K562 (cell line): ENCODE measurements at regions not wholly inside any gene's neighbourhood (a gene's known extent, or its start where the extent isn't known, plus 50 kb on each side); places are given as distances from the start of the nearest gene placed in this dataset.

Experiments used
- ATAC-seq: fragments of 200-7000 bp; cut with Tn5 transposase; 3 replicates; pipeline ENCODE4 v1.9.1; 2020; ENCODE audit warnings: moderate library complexity
- BruUV-seq: library from RNA; stranded (reverse); fragments of 400-500 nt; replicated peaks from 2 replicates; lab custom pipeline; 2021; lab: Mats Ljungman, UMichigan
- CTCF ChIA-PET: fragments of 300-600 bp; formaldehyde crosslinking; extraction: SDS; loops from one replicate; lab custom pipeline; 2021; ENCODE audit warnings: low intra/inter-chr PET ratio; lab: Yijun Ruan, JAX
- POLR2A ChIA-PET: fragments of 300-600, 350-650 bp; sonication (Branson Sonifier 250); formaldehyde crosslinking; extraction: SDS; loops from one replicate; lab custom pipeline; 2021; ENCODE audit warnings: antibody characterized with exemption, inconsistent platforms; lab: Yijun Ruan, JAX
- DNase-seq, 4 experiments: peaks; one replicate each; pipeline versions ENCODE4 v3.0.0 to v3.0.0-alpha.2; 2011 to 2018; ENCODE audit warnings: low spot score in 3 of 4, mixed read lengths in 3 of 4; ENCODE audit errors: extremely low read depth in 1 of 4
- FAIRE-seq: peaks from 2 replicates; lab custom pipeline; 2011; peaks lifted over from hg19 to GRCh38; lab: Jason Lieb, UNC
- H2AFZ ChIP-seq: 2 replicates; pipeline ENCODE4 v1.6.0; 2011; ENCODE audit warnings: low read depth, low read length, control low read depth, inconsistent platforms
- H3K27ac ChIP-seq: fragments of 200-600 bp; 3 replicates; pipeline ENCODE4 v1.8.0; 2011; ENCODE audit warnings: low read depth, mild to moderate bottlenecking, control low read depth, inconsistent platforms, low read length, moderate library complexity, mixed read lengths; ENCODE audit errors: extremely low read depth
- H3K27me3 ChIP-seq, 2 experiments: fragments of 300-600 bp in 1 of 2; 2 replicates in 1 of 2; 3 replicates in 1 of 2; pipeline versions ENCODE4 v1.6.0 to v1.8.0; 2011; ENCODE audit warnings: inconsistent platforms in 2 of 2, low read length in 2 of 2, mild to moderate bottlenecking in 1 of 2, mixed read lengths in 1 of 2, moderate library complexity in 1 of 2; ENCODE audit not compliant: control insufficient read depth in 2 of 2, insufficient read depth in 2 of 2
- H3K36me3 ChIP-seq: fragments of 300-600 bp; 3 replicates; pipeline ENCODE4 v1.8.0; 2011; ENCODE audit warnings: mild to moderate bottlenecking, low read length, inconsistent platforms; ENCODE audit not compliant: control insufficient read depth, insufficient read depth
- H3K4me1 ChIP-seq, 2 experiments: fragments of 200-600 bp in 1 of 2; replicated peaks in 1 of 2; 2 replicates in 1 of 2; 3 replicates in 1 of 2; pipeline versions ENCODE4 v1.5.1 to v1.8.0; 2011; ENCODE audit warnings: inconsistent platforms in 2 of 2, low read length in 2 of 2, mild to moderate bottlenecking in 1 of 2, mixed read lengths in 1 of 2, moderate library complexity in 1 of 2; ENCODE audit not compliant: control insufficient read depth in 2 of 2, insufficient read depth in 2 of 2
- H3K4me2 ChIP-seq: 2 replicates; pipeline ENCODE4 v1.6.1; 2011; ENCODE audit warnings: low read length, control low read depth, inconsistent platforms, mixed read lengths; ENCODE audit not compliant: insufficient read depth
- H3K4me3 ChIP-seq: fragments of 200-600 bp; sonication (generic), shearing (Covaris generic); 2 replicates; pipeline ENCODE4 v1.5.1; 2016; ENCODE audit warnings: control low read depth, inconsistent platforms
- H3K79me2 ChIP-seq: fragments of 200-600 bp; 3 replicates; pipeline ENCODE4 v1.8.0; 2011; ENCODE audit warnings: low read length, inconsistent platforms; ENCODE audit not compliant: control insufficient read depth, insufficient read depth
- H3K9ac ChIP-seq, 2 experiments: 2 replicates each; pipeline versions ENCODE4 v1.6.0 to v1.6.1; 2011; ENCODE audit warnings: low read depth in 2 of 2, low read length in 2 of 2, control low read depth in 1 of 2, inconsistent platforms in 1 of 2, mild to moderate bottlenecking in 1 of 2, mixed read lengths in 1 of 2; ENCODE audit not compliant: insufficient read depth in 1 of 2
- H3K9me1 ChIP-seq: one replicate; pipeline ENCODE4 v1.6.0; 2011; ENCODE audit warnings: inconsistent platforms, mild to moderate bottlenecking, low read length, moderate library complexity; ENCODE audit not compliant: control insufficient read depth, insufficient read depth
- H3K9me3 ChIP-seq: replicated peaks from 2 replicates; pipeline ENCODE4 v1.5.1; 2011; ENCODE audit warnings: low read depth, low read length, inconsistent platforms; ENCODE audit not compliant: control insufficient read depth, insufficient read depth
- H4K20me1 ChIP-seq: replicated peaks from 2 replicates; pipeline ENCODE4 v1.6.1; 2011; ENCODE audit warnings: low read length, inconsistent platforms, mixed read lengths; ENCODE audit not compliant: control insufficient read depth, insufficient read depth
- CC2D1A ChIP-seq: fragments of 450-650 bp; IDR thresholded peaks from 2 replicates; pipeline ENCODE4 v1.6.1; 2017; ENCODE audit warnings: mild to moderate bottlenecking
- CSDE1 ChIP-seq, 2 experiments: fragments of 450-650 bp; IDR thresholded peaks; 2 replicates each; pipeline ENCODE4 v1.6.1; 2016; ENCODE audit warnings: mild to moderate bottlenecking in 1 of 2
- ERF ChIP-seq: fragments of 450-650 bp; formaldehyde crosslinking; IDR thresholded peaks from 2 replicates; pipeline ENCODE4 v1.4.0; 2020; ENCODE audit warnings: mild to moderate bottlenecking, mixed read lengths
- HINFP ChIP-seq: fragments of 450-650 bp; conservative IDR thresholded peaks from 2 replicates; pipeline ENCODE4 v1.6.1; 2016; ENCODE audit warnings: missing genetic modification characterization, low read depth, mild to moderate bottlenecking, control low read depth, missing compliant biosample characterization
- MLX ChIP-seq, 2 experiments: fragments of 450-650 bp in 1 of 2; sonication (generic) in 1 of 2; formaldehyde crosslinking; conservative IDR thresholded peaks; 2 replicates each; pipeline versions ENCODE4 v1.4.0 to v1.8.1; 2020 to 2022; ENCODE audit warnings: mild to moderate bottlenecking in 1 of 2, missing genetic modification reagents in 1 of 2
- PHTF2 ChIP-seq: fragments of 250-450 bp; sonication (Bioruptor Pico); IDR thresholded peaks from 2 replicates; pipeline ENCODE4 v1.5.0; 2021; ENCODE audit warnings: mild to moderate bottlenecking
- STAT5A ChIP-seq: IDR thresholded peaks from 2 replicates; pipeline ENCODE4 v1.6.1; 2012; ENCODE audit warnings: low read length, inconsistent platforms, borderline replicate concordance
- ZNF707 ChIP-seq: fragments of 250-450 bp; sonication (Bioruptor Pico); conservative IDR thresholded peaks from 2 replicates; pipeline ENCODE4 v1.8.0; 2022; ENCODE audit warnings: inconsistent platforms, mild to moderate bottlenecking, moderate library complexity
- WGBS: fragments of 100-300 bp; shearing (Covaris generic); methylation state at CpG from one replicate; pipeline ENCODE4 v1.1.6; 2016; ENCODE audit warnings: low coverage, mixed read lengths; ENCODE audit not compliant: insufficient coverage; ENCODE audit errors: missing lambda C conversion rate; 5-methylcytosine and 5-hydroxymethylcytosine counted together
- in situ Hi-C: fragments of 300-500 bp; cut with MboI; formaldehyde crosslinking; loops from 4 replicates; pipeline ENCODE4 v1.15.0; 2018; ENCODE audit warnings: inconsistent platforms, mixed read lengths
- intact Hi-C: fragments of 100-400 bp; cut with micrococcal nuclease; formaldehyde crosslinking; loops from 2 replicates; pipeline ENCODE4 v1.14.2; 2022

- DNase-seq (no peak), FAIRE-seq (no peak), ATAC-seq (no peak)
- BruUV-seq = no TSS peak
- no peaks in the 10 kb centered on the region for H3K79me2 ChIP-seq
- POLR2A ChIA-PET = interaction anchor here (1.1 kb wide), 1 partner anchor 13 kb away, joined by 5 read pairs; no protein-coding TSS in a partner anchor
- no peaks in the 10 kb centered on the region for H3K9me3 ChIP-seq
- in situ Hi-C loops (no loop called here), intact Hi-C loops (no loop called here)
- H3K9ac ChIP-seq = no peak overlapping the region
- H3K4me1 ChIP-seq = no peaks in the 10 kb centered on the region
- no peak overlapping the region for H3K4me2 ChIP-seq
- peaks cover 4% of the 10 kb centered on the region; the same call in 1 of the 2 replicates for H4K20me1 ChIP-seq
- peaks cover 2 to 54% of the 10 kb centered on the region in 2 experiments; a peak in 3 of 5 replicates for H3K27me3 ChIP-seq
- WGBS = 0% methylated on average over 4 of the region's 4 CpGs
- CTCF ChIA-PET = no interaction called here
- TF ChIP-seq CSDE1 (IDR thresholded peaks at IDR 0.05) (no peak), ZNF707 (CRISPR knock-in tag) (no peak), ERF (CRISPR knock-in tag) (no peak), HINFP (tag) (no peak), CC2D1A (no peak), MLX (CRISPR knock-in tag; conservative IDR thresholded peaks at IDR 0.05) (no peak), PHTF2 (no peak), STAT5A (no peak)
- H3K27ac ChIP-seq = no peak overlapping the region
- no peak overlapping the region for H2AFZ ChIP-seq
- no peaks in the 10 kb centered on the region for H3K36me3 ChIP-seq
- no peaks in the 10 kb centered on the region for H3K9me1 ChIP-seq
- H3K4me3 ChIP-seq = no peak overlapping the region
Measured at GRCh38 chr20:48460681-48461080, 367.1 kb downstream of the PREX1 start.
